ENCODE measurements at regions not wholly inside any gene's neighbourhood (a gene's known extent, or its start where the extent isn't known, plus 50 kb on each side); places are given as distances from the start of the nearest gene placed in this dataset.
"Not testable (repeated sequence)": the region's sequence is repeated elsewhere in the genome, so short reads cannot be mapped to it uniquely, and the experiment has no call there.

DNA sequence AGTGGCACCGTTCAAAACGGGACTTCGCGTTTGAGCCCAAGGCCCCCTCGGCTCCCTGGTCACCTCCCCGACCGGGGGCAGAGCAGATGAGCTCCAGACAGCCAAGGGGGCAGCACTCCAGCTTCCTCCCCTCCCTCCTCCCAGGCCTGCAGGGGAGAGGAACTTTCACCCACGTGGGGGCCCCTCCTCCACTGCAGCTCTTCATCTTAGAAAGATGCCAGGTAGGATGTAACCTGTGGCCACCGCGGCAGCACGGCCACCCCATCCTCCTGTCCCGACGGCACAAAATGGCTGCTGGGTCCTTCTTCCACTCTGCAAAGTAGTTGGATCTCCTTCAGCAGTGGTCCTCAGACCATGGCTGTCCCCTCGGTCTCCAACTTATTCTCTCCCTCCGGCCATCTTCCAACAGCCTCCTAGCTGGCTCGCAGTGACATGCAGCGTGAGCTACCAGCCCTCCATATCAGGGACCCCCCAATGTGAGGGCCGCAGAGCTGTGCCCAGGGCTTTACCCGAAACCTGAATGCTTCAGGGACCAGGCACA lies 94.5 kb upstream of the ID2 start:
- no peak for DNase-seq

DNA sequence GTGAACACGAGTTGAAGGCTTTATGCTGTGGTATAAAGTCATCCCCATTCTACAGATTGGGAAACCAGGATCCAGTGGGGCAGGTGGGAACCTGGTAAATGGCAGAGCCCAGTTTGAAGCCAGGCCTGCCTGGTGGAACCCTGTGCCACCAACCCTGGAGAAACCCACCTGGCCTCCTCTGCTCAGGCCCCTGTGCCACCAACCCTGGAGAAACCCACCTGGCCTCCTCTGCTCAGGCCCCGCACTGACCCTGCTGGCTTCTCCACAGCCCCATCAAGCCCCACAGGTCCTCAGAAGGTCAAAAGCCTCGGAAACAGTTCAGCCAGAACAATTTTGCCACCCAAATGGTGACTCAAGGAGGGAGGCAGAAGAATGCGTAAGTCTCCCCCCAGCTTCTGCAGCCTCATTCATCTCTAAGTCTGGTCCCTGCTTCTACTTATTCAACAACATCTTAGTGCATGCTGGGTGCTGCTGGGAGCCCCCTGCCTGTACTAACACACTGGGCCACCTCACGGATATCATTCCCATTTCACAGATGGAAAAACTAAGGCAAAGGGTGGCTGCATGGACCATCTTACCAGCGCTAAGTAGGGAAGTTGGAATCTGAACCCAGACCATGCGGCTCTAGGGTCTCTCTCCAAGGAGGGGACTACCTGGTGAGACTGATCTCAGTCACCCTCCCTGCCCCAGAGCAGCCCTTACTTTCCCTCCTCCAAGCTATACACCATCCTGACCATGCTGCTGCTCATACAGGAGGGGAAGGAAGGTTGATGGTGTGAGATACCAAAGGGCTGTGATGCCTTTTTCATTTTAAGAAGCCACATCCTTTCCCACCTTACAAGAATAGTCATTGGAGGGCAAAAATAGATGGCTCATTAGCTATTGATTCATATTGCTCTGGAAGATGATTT lies 93.7 kb upstream of the ID2 start:
- no peak for DNase-seq

DNA sequence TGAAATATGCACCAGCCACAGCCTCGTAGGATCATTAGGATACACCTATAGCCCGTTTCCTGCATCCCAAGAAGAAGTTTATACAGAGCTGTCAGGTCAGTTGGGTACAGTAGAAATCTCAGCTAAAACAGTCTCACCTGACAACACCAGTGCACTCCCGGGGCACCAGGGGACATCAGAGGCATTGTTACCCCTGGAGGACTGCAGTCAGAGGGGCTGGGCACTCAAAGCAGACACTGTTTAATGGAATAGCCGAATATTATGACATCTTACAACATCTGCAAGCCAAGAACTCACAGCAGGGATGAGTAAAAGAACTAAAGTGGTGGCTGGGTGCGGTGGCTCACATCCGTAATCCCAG lies 93.0 kb upstream of the ID2 start:
- no peak for DNase-seq

DNA sequence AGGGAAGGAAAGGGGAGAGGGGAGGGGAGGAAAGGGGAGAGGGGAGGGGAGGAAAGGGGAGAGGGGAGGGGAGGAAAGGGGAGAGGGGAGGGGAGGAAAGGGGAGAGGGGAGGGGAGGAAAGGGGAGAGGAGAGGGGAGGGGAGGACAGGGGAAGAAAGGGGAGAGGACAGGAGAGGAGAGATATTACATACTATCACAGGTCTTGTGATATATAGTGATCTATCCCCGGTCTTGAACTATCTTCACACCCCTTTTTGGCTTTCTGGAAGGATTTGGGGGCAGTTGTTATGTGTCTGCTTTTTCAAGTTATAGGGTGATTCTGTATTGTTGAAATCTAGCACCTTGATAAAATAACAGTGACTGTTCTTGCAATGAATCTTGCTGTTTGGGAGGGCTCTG lies 92.1 kb upstream of the ID2 start:
- no peak for DNase-seq

DNA sequence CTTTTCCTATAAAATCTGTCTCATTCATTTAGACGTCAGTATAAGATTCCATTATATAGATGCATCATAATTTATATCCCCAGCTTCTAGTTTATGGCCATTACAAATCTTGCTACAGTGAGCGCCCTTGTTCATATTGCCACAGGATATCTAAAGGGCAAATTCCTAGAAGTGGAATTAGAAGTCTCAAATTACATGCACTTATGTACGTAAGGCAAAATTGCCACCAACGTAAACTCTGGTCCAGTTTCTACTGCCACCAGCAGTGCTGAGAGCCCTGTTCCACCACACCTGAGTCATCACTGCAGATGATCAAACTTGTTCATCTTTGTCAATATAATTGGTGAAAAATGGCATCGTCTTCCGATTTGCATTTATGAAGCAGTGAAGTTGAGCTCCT lies 90.9 kb upstream of the ID2 start:
- DNase-seq = no peak

DNA sequence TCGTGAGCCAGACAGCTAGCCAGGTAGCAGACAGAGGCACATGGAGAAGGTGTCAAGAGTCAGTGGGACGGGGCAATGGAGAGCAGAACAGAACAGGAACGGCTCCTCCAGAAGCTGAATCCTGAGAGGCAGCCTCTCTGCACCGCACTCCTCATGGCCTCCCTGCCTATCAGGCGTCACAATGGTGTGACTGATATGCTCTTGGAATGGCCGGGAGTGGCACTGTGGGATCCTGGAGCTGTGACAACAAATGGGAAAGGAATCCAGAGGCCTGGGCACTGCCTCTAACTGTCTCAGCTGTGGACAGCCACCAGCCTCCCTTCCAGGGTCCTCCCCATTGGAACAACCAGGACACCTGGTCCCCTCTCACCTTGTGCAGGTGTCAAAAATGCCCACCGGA lies 89.1 kb upstream of the ID2 start:
- DNase-seq = no peak

DNA sequence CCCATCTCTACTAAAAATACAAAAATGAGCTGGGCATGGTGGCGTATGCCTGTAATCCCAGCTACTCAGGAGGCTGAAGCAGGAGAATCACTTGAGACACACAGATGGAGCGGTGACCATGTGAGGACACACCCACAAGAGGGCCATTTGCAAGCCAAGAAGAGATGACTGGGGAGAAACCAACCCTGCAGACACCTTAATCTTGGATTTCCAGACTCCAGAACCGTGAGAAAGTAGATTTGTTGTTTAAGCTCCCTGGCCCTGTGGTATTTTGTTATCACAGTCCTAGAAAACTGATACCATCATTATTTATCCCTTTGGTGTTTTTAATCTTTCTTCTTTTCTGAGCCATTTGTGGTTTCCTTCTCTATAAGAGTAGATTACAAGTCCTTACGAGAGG lies 88.6 kb upstream of the ID2 start:
- DNase-seq = no peak

DNA sequence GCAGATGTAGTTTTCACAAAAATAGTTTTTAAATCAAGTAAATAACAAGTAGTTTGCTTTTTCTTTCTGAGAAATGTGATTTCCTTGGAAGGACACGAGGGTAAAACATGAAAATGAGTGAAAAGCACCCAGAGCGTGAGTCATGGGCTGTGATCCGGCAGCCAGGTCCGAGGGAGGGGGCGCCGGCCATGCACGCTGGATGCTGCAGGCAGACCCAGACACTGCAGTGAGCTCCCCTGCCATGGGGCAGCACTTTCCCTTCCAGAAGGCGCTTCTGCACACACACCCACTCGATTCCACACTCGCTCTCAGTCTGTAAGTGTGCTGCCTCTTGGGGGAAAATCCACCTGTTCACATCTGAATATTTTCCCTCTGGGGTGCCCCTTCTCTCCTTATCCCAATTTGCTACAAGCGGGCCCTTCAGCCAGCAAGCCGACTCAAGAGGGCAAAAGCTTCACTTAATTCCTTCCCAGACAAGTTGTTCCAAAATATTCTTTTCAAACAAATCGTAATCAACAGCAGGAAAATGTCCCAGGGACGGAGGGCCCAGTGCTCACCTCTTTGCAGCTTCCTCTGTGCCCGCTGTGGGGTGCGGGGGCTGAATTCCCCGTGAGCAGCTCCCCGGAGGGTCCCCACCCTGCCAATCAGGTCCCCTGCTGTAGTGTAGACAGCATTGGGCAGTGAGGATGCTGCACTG lies 87.0 kb upstream of the ID2 start:
- no peak for DNase-seq

DNA sequence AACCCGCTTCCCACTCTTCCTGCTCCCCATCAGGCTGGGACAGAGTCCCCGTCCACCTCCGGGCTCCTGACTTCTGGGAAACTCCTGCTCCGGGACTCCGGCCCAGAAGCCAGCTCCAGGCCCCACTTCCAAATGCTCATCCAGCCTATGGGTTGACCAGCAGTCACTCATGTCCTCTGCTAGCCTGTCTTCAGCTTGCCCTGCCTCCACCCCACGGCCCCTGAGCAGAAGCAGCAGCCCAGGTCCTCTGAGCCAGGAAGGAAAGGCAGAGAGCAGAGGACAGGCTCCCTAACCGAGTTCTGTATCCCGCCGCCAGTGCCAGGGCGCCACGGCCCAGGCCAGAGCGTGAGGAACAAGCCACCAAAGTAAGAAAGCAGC lies 86.4 kb upstream of the ID2 start:
- DNase-seq = no peak

DNA sequence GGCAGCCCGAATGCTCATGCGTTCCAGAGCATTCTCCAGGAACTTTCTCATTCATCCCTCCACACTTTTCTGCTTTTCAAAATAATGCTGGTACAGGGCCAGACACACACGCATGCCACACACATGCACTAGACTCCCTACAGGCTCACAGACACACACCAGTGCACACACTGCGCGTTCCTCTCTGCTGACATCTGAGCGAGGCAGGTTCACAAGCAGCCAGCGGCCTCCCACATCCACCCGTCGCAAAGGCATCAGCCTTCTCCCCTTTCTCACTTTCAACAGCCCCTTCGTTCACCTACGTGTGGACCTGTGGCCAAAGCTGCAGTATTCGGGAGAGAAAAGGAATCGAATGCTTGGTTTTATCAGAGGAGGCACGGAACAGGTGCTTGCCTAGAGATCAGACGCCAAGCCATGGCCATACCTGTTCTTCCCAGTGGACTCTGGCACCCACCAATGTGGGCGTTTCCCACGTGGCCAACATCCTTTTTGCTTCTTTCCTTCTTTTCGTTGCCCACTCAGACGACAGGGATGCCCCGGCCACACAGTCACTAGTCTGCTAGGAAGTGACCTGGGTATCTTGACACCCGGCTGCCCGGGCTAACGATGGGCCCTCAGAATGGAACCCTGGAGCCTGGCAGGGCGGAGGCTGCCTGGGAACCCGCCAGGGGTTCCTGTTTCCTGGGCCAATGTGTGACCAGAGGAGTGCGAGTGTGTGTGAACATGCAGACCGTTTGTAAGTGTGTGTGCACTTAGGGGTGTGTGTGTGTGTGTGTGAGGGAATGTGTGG lies 85.8 kb upstream of the ID2 start:
- no peak for DNase-seq

DNA sequence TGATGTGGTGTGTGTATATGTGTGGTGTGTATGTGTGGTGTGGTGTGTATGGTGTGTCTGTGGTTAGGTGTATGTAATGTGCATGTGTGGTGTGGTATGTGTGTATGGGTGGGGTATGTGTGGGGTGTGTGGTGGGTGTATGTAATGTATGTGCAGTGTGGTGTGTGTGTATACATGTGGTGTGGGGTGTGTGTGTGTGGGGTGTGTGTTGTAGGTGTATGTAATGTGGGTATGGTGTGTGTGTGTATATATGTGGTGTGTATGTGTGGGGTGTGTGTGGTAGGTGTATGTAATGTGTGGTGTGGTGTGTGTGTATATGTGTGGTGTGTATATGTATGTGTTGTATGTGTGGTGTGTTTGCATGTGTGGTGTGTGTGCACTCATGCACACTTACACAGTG lies 84.8 kb upstream of the ID2 start:
- no peak for DNase-seq

DNA sequence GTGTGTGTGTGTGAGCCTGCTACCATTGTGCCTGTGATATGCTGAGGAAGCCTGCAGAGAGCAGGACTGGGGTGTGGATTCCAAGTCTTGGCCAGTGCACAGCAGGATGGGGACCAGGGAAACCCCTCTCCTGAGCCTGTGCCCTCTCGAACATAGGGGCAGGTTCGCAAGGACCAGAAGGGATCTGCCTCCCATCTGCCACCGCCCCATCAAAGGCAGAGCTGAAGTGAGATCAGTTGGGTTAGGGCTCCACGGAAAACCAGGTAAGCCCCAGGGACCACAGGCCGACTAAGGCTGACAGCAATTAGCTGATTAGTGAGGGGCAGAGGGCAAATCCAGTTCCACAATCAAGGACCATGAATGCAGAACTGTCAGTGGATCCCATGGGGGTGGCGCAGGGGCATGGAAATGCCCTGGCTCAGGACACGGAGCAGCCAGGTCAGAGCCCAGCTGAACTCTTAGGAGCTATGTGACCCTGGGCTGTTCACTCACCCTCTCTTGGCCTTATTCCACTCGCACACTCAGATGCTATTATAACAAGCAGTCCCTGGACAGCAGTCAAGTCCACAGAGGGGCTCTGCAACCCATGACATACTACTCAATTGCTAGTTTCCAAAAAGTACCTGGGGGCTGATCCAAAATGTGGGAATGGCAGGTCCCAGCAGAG lies 84.2 kb upstream of the ID2 start:
- DNase-seq = no peak

DNA sequence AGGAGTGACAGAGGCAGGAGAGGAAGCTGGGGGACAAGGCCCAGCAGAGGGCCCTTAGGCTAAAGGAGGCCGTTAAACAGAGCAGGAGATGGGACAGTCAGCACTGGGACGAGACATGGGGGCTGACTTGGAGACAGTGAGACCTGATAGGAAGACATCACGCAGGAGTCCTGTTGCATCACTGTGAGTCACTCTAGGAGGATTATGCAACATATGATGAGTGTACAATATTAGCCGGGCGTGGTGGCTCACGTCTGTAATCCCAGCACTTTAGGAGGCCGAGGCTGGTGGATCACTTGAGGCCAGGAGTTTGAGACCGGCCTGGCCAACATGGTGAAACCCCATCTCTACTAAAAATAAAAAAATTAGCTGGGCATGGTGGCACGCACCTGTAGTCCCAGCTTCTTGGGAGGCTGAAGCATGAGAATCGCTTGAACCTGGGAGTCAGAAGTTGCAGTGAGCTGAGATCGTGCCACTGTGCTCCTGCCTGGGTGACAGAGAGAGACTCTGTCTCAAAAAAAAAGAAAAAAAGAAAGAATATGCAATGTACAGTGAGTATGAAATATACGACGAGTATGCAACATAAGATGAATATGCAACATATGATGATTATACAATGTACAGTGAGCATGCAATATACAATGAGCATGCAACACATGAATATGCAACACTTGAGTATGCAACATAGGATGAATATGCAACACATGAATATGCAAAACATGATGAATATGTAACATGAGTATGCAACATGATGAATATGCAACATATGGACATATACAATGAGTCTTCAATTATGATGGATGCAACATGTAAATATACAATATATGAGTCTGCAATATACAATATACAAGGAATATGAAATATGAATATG lies 83.3 kb upstream of the ID2 start:
- DNase-seq = no peak

DNA sequence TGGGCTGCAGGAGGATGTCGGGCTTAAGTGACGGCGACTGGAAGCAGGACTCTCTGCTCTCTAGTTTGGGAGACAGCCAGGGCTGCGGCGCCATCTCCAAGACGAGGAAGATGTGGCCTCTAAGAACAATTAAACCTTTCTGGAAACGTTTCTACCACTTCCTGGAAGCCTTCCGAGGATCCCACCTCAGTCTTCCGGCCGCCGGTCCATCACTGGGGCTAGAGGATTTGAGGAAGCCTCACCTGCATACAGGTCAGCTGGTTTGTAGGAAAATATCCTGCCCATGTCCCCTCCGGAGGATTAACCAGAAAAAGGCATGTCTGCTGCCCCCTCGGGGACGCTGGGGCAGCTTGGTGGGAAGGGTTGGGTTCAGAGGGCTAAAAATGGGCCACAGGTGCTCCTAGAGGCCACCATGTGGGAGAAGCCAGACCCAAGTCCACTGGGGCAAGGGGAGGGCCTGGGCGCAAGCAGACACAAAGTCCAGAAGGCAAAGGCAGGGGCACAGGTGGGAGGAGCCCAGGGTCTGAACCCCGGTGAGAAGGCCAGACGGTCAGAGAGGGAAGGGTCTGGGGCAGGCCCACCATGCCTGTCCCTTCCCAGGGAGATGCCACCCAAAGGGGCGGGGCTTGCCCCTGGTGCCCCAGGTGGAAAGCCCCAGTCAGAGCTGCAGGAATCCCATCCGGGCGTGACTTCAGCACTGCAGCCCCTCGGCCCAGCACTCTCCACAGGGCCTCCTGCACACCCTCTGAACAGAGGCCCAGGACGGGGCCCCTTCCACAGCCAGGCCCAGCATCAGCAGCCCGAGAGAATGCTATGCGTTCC lies 82.2 kb upstream of the ID2 start:
- no peak for DNase-seq

DNA sequence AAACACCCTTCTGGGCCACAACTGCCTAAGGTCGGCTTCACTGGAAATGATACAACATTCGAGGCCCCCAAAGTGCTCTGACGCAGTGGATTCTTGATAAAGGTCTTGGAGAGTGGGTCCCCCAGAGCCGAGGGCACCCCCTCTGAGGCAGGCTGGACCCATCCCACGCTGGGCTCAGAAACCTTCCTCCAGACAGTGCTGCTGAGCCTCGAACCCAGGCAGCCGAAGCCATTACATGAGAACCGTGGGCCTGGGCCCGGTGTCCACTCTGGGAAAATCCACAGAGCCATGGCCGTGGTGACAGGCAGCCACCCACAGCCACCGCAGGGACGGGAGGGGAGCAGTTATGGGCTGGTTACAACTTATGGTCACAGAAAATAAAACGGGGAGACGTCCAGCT lies 81.4 kb upstream of the ID2 start:
- no peak for DNase-seq

DNA sequence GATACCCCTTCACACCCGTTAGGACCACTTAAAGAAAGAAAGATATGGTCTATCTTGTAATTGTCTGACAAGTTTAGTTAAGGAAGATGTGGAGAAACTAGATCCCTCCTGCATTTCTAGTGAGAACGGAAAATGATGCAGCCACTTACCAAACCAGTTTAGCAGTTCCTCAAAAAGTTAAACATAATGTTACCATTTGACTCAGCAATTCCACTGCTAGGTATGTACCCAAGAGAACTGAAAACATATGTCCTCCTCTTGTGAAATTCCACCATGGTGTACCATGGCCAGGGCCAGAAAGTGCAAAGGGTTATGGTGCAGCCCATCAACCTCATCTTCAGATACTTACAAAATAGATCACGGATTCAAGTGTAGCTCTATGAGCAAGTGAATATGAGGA lies 79.0 kb upstream of the ID2 start:
- DNase-seq = no peak

DNA sequence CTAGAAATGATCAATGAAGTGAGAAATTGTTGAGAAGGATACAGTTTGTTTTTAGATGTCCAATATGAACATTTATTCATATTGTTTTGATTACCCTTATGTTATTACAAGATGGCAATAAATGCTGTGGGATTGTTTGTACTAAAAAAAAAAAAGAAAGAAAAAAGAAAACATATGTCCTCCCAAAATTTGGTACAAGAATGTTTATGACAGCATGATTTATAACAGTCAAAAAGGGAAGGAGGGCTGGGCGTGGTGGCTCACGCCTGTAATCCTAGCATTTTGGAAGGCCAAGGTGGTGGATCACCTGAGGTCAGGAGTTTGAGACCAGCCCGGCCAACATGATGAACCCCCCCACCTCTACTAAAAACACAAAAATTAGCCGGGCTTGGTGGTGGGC lies 78.5 kb upstream of the ID2 start:
- not testable (repeated sequence) for DNase-seq

DNA sequence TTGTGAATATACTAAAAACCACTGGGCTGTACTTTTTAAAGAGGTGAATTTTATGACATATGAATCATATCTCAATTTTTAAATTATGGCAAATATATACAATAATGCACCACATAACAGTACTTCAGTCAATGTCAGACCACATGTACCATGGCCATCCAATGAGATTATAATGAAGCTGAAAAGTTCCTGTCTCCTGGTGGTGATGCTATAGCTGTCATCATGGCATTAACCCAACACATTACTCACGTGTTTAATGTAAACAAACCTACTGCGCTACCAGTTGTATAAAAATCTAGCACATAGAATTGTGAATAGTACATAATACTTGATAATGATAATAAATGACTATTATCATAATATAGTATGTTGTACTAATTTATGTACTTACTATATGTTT lies 77.6 kb upstream of the ID2 start:
- DNase-seq = no peak

DNA sequence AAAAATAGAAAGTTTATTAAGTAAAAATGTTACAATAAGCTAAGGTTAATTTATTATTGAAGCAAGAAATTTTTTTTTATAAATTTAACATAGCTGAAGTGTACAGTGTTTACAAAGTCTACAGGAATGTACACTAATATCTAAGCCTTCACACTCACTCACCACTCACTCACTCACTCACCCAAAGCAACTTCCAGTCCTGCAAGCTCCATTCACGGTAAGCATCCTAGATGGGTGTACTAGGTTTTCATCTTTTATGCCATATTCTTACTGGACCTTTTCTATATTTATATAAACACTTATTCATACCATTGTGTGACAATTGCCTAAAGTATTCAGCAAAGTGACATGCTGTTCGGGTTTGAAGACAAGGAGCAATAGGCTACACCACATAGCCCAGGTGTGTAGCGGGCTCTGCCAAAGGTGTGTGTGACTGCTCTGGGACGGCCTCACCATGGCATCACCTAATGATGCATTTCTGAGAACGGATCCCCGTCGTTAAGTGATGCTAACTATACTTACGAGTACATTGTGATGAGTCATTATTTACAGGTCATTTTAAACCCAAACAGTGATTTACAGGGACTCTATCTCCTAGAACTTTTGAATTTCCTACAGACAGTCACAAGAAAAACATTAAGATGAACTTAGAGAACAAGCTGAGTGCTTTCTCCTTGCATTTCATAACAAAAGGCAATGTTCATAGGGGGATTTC lies 76.3 kb upstream of the ID2 start:
- no peak for DNase-seq

DNA sequence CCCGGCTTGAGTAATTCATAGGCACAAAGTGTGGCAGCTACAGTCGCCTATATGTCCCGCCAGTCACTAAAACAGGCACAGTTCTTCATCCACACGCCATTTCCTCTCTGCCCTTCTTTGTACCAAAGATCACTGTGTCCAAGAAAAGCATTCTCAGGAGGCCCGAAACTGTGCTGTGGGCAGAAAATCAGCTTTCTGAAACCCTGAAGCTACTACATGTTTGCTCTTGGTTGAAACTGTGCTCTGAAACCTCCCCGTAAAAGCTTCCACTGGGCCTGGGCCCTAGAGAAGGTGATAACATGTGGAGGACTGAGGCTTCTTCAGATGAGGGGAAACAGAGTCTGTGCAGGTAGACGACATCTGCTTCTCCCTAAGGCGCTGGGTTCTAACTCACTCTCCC lies 75.6 kb upstream of the ID2 start:
- no peak for DNase-seq
